Cardiac fibroblast (primary cell): ENCODE measurements at regions not wholly inside any gene's neighbourhood (a gene's known extent, or its start where the extent isn't known, plus 50 kb on each side); places are given as distances from the start of the nearest gene placed in this dataset.
A peak's percentile ranks its signal among the peaks of the same experiment; 100 is the strongest.

Experiments
- DNase-seq, 2 donors: peaks; one replicate each; pipeline versions ENCODE4 v3.0.0 to v3.0.0-alpha.2; 2010; ENCODE audit warnings: low read depth in 2 of 2
- H3K4me3 ChIP-seq, 2 donors: replicated peaks in 1 of 2; 1 replicate in 1 of 2; 2 replicates in 1 of 2; pipeline ENCODE4 v1.5.1; 2011; ENCODE audit warnings: low read depth in 2 of 2, low read length in 2 of 2, mild to moderate bottlenecking in 2 of 2, moderate library complexity in 1 of 2
- CTCF ChIP-seq: IDR thresholded peaks from one replicate; pipeline ENCODE4 v1.5.1; 2011; ENCODE audit warnings: low read depth, mild to moderate bottlenecking, low read length, inconsistent platforms

DNA sequence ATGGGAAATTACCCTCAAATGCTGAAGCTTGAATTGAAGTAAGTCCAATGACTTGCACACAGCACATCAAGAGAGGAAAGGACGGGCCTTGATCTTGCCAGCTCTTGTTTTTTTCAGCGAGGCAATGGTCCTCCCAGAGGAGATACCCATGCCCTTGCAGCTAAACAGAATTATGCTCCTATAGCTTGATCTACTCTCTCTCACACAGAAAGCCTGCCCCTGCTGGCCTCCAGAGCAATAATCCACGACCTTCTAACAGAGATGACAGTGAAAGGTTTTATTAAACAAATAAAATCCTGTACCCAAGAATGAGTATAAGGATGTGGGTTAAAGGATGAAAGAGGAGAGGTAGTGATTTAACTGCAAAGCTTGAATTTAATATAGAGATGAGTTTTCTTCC is 268.0 kb downstream of the ADRA2A start:
- no peak for TF ChIP-seq CTCF
- DNase-seq: peak in 1 of 2 donors; percentile 2
- H3K4me3 ChIP-seq: no peak overlapping the region

DNA sequence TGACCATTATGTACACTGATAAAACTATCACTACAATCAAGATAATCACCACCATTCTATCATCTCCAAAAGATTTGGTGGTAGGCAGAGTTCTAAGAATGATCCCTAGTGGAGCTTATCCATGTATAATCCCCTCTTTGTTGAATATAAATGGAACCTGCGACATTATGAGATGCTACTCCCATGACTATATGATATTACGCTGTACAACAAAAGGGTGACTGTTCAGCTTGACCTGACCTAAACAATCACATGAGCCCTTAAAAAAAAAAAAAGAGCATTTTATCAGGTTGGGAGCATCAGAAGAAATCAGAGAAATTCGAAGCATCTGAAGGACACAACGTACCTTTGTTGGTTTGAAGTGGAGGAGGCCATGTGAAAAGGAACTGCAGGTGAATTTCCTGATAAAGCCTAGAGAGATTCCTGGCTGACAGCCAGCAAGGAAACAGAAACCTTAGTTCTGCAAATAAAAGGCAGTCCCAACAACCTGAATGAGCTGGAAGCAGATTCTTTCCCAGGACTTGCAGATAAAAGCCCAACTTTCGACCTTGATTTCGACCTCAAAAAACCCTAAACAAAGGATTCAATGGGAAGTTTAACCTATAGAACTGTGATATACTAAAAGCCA is 270.7 kb downstream of the ADRA2A start:
- DNase-seq: no peak
- H3K4me3 ChIP-seq: no peak overlapping the region
- TF ChIP-seq CTCF: no peak

GRCh38 chr10:111348076-111348475 is 271.2 kb downstream of the ADRA2A start:
- no peak for TF ChIP-seq CTCF
- H3K4me3 ChIP-seq: no peak overlapping the region
- DNase-seq: no peak

DNA sequence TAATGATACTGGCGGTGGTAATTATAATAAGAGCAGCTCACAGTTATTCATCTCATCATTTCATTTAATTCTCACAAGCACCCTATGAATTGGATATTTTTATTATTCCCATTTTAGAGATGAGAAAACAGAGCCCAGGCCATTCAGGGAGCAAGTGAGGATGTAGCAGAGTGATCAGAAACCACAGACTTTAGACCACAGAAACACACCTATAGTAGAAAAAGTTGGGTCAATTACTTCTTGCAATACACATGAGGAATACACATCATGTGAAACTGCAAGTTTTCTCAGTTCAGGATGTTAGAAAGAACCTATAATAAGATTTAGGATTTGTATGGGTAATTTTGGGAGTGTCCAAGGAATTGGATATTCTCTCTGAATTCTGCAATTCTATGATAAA is 278.0 kb downstream of the ADRA2A start:
- no peak overlapping the region for H3K4me3 ChIP-seq
- TF ChIP-seq CTCF: no peak
- DNase-seq: no peak

DNA sequence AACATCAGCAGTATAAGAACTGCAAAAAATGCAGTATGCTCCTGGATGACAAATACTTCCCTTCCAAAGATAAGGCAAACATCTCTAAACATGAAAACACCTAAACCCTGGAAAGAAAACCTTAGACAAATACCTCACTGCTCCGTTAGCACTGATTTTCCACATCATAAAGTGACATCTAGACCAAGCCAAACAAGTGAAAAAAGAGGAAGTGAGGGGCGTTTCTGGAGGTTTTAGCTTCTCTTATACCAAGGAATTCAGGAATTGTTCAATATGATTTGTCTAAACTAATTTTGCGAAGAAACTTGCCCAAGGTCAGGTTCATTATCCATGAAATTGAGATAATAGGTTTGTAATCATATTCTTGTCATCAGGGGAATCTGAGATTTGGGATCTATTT is 279.7 kb downstream of the ADRA2A start:
- H3K4me3 ChIP-seq: no peak overlapping the region
- no peak for TF ChIP-seq CTCF
- no peak for DNase-seq

GRCh38 chr10:111357859-111358258 is 281.0 kb downstream of the ADRA2A start:
- H3K4me3 ChIP-seq: no peak overlapping the region
- no peak for DNase-seq
- no peak for TF ChIP-seq CTCF
